ENCODE measurements at regions not wholly inside any gene's neighbourhood (a gene's known extent, or its start where the extent isn't known, plus 50 kb on each side); places are given as distances from the start of the nearest gene placed in this dataset.

- no peak for TF ChIP-seq CEBPB (IDR thresholded peaks at IDR 0.05; ENCODE audit: low read depth)
- no peak for TF ChIP-seq EZH2phosphoT487 (IDR thresholded peaks at IDR 0.05; ENCODE audit: borderline replicate concordance)
- no peak for TF ChIP-seq SIN3A (IDR thresholded peaks at IDR 0.05; ENCODE audit: low read depth)
- TF ChIP-seq CTCF (IDR thresholded peaks at IDR 0.05 in 2 of 3, conservative IDR thresholded peaks at IDR 0.05 in 1 of 3; ENCODE audit: borderline replicate concordance in 1 of 3, insufficient read depth in 1 of 3, low read depth in 2 of 3, low read length in 2 of 3) = no peak
- TF ChIP-seq MAX (IDR thresholded peaks at IDR 0.05) = no peak
- no peak; the same call in 1 of the 2 replicates for TF ChIP-seq SRF (IDR thresholded peaks at IDR 0.05; ENCODE audit: low read depth)
- no peak for TF ChIP-seq ZNF274 (IDR thresholded peaks at IDR 0.05; ENCODE audit: low read depth, low read length)
- no peak for TF ChIP-seq SP1 (IDR thresholded peaks at IDR 0.05; ENCODE audit: low read depth)
- no peak for TF ChIP-seq ATF3 (IDR thresholded peaks at IDR 0.05)
- TF ChIP-seq TCF7L2 (IDR thresholded peaks at IDR 0.05; ENCODE audit: borderline replicate concordance, extremely low read depth, insufficient read depth, insufficient read length) = no peak
- TF ChIP-seq ELF1 (IDR thresholded peaks at IDR 0.05; ENCODE audit: borderline replicate concordance, low read depth) = no peak
Observed at GRCh38 chr15:100802421-100803170, 77.0 kb upstream of the ALDH1A3 start.

More at GRCh38 chr15:100802421-100803170, 77.0 kb upstream of the ALDH1A3 start:
- CTCF ChIA-PET = no interaction called here
- no TSS peak for BruUV-seq (replicated peaks)
- no peaks in the 10 kb centered on the region for H3K27me3 ChIP-seq (ENCODE audit: insufficient read depth, low read length)
- no peak for DNase-seq (ENCODE audit: low read depth, low spot score)
- RAD21 ChIA-PET (ENCODE audit: low non-redundant PET in 1 of 2, low total read pairs in 2 of 2, uncharacterized antibody in 2 of 2, unreplicated experiment in 2 of 2) = no interaction called here
- no peak overlapping the region for H3K4me2 ChIP-seq (ENCODE audit: low read length)
- H3K4me3 ChIP-seq (replicated peaks in 1 of 2; ENCODE audit: low read depth in 1 of 2, low read length in 2 of 2) = no peak overlapping the region
- H3K79me2 ChIP-seq (ENCODE audit: insufficient read depth, low read length) = no peaks in the 10 kb centered on the region
- H3K9me3 ChIP-seq (ENCODE audit: control insufficient read depth in 1 of 2, insufficient read depth in 1 of 2, low read depth in 1 of 2, low read length in 2 of 2) = no peaks in the 10 kb centered on the region; a peak in 1 of 4 replicates
- H4K20me1 ChIP-seq (ENCODE audit: insufficient read depth) = no peaks in the 10 kb centered on the region
- H3K9me2 ChIP-seq (ENCODE audit: insufficient read depth) = no peaks in the 10 kb centered on the region
- no peaks in the 10 kb centered on the region for H3K36me3 ChIP-seq (ENCODE audit: control insufficient read depth in 1 of 2, insufficient read depth in 2 of 2, low read length in 2 of 2)
- no peaks in the 10 kb centered on the region; a peak in 1 of 4 replicates for H3K4me1 ChIP-seq (ENCODE audit: control insufficient read depth in 1 of 2, insufficient read depth in 2 of 2, low read length in 2 of 2)
- no peak; the same call in 1 of the 2 replicates for ATAC-seq
- no peak overlapping the region for H3K9ac ChIP-seq (ENCODE audit: low read length)
- H3K27ac ChIP-seq (ENCODE audit: low read depth, low read length) = no peak overlapping the region
- H2AFZ ChIP-seq (ENCODE audit: low read depth, low read length, poor library complexity, severe bottlenecking) = no peak overlapping the region
- POLR2A ChIA-PET = no interaction called here
- intact Hi-C loops (cut with micrococcal nuclease) = no loop called here
